ENCODE measurements at regions not wholly inside any gene's neighbourhood (a gene's known extent, or its start where the extent isn't known, plus 50 kb on each side); places are given as distances from the start of the nearest gene placed in this dataset.
A peak's percentile ranks its signal among the peaks of the same experiment; 100 is the strongest.
"Not testable (repeated sequence)": the region's sequence is repeated elsewhere in the genome, so short reads cannot be mapped to it uniquely, and the experiment has no call there.

- not testable (repeated sequence) for H3K4me3 ChIP-seq; H3K4me1 ChIP-seq; H3K27me3 ChIP-seq; DNase-seq (ENCODE audit: low spot score in 2 of 2); H3K36me3 ChIP-seq; H3K27ac ChIP-seq
- H3K9me3 ChIP-seq, result peaks cover 0 to 19% (median 0%) of the 10 kb centered on the region in 4 donors
- 76 to 84% methylated on average over 6 of the region's 6 CpGs for WGBS, 2 donors
These were observed 1372.6 kb downstream of the FOXD4L5 start for GRCh38 chr9:63912451-63912850.

DNA sequence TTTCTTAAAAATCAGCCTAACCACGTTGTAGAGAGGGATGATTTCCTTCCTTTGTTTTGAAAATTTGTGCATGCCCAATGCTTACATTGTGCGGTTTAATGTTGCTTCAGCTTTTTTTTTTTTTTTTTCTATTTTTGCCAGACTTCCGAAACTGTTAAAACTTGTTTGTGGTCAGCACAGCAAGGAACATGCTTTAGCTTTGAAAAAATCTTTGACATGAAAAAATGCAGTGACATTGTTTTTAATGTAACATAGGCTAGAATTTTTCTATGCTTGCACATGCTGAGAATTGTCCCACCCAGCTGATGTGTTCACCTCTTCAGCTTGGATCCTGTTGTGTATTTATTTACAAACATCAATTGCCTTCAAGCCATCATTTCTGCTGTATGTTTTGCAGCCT lies 1375.9 kb downstream of the FOXD4L5 start:
- not testable (repeated sequence) for H3K9me3 ChIP-seq; H3K36me3 ChIP-seq; H3K4me3 ChIP-seq; DNase-seq (ENCODE audit: low spot score in 2 of 2); H3K27ac ChIP-seq; H3K4me1 ChIP-seq; H3K27me3 ChIP-seq
- WGBS, 2 donors, result 59 to 64% methylated on average over 3 of the region's 3 CpGs

DNA sequence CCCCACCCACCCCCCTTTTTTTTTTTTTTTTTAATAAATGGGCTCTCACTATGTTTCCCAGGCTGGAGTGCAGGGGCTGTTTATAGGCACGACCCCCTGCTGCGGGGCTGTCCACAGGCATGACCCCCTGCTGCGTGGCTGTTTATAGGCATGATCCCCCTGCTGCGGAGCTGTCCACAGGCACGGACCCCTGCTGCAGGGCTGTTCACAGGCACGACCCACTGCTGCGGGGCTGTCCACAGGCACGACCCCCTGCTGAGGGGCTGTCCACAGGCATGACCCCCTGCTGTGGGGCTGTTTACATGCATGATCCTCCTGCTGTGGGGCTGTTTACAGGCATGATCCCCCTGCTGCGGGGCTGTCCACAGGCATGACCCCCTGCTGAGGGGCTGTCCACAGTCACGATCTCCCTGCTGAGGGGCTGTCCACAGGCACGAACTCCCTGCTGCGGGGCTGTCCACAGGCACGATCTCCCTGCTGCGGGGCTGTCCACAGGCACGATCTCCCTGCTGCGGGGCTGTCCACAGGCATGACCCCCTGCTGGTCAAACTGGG lies 1385.3 kb downstream of the FOXD4L5 start:
- not testable (repeated sequence) for DNase-seq (ENCODE audit: low spot score in 2 of 2); H3K9me3 ChIP-seq; H3K27me3 ChIP-seq; H3K27ac ChIP-seq; H3K4me1 ChIP-seq; H3K4me3 ChIP-seq; H3K36me3 ChIP-seq
- 79 to 84% methylated on average over 12 to 13 of the region's 16 CpGs for WGBS, 2 donors

- H3K27me3 ChIP-seq; H3K4me3 ChIP-seq; H3K36me3 ChIP-seq; DNase-seq (ENCODE audit: low spot score in 2 of 2); H3K9me3 ChIP-seq; H3K4me1 ChIP-seq; H3K27ac ChIP-seq: not testable (repeated sequence)
- 58 to 62% methylated on average over 4 to 5 of the region's 5 CpGs for WGBS, 2 donors
These were observed 1403.6 kb downstream of the FOXD4L5 start for GRCh38 chr9:63881386-63881785.

- H3K27me3 ChIP-seq; H3K4me3 ChIP-seq; DNase-seq (ENCODE audit: low spot score in 2 of 2); H3K36me3 ChIP-seq; H3K27ac ChIP-seq; H3K9me3 ChIP-seq; H3K4me1 ChIP-seq: not testable (repeated sequence)
- 86% methylated on average over 11 of the region's 17 CpGs; no CpG with 5 or more reads in 1 of the 2 donors for WGBS, 2 donors
These were observed 1408.6 kb downstream of the FOXD4L5 start for GRCh38 chr9:63876380-63876779.

DNA sequence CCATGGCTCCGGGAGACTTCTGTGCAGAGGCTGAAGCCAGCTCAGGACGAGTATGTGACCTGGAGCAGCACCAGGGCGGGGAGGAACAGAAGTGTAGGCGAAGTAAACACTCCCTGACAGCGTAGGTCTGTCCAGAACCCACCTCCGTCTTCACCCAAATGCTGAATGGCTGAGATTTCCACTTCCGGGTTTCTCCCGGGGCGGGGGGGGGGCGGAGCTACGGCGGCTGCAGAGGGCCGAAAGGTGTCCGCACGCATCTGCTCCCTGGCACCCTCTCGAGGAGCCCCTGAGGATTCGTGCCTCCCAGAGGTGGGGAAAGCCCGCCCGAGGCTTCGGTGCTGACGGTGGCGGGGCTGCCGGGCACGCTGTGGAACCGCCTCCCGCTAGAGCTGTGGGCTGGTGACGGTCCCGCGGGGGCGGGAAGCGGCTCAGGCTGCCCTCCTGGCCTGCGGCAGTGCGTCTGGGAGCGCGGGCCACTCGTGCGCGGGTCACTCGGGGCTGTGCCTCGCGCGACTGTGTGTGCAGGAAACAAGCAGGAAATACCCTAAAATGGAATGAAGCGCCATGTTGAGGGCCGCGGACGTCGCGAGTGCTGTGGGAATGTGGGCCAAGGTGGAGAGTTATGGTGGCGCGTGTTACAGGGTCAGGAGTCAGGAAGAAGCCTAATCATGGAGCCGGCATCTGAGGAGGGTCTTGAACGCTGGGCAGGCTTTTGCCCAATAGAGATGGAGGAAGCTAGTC lies 1425.4 kb downstream of the FOXD4L5 start:
- Histone ChIP-seq H3K4me1 (no peaks in the 10 kb centered on the region), H3K27ac (peak overlapping the region in 1 of 4 donors; percentile 25), H3K9me3 (peaks cover 0 to 6% (median 0%) of the 10 kb centered on the region in 4 donors), H3K27me3 (no peaks in the 10 kb centered on the region), H3K4me3 (peak overlapping the region in 2 of 4 donors; percentile 24 to 54), H3K36me3 (no peaks in the 10 kb centered on the region)
- no peak for DNase-seq (ENCODE audit: low spot score in 2 of 2)
- 47 to 61% methylated on average over 36 to 38 of the region's 52 CpGs for WGBS, 2 donors
- TF ChIP-seq POLR2A (IDR thresholded peaks at IDR 0.05), result no peak
- no peak for TF ChIP-seq EP300 (IDR thresholded peaks at IDR 0.05)
- TF ChIP-seq, protein P1, sequence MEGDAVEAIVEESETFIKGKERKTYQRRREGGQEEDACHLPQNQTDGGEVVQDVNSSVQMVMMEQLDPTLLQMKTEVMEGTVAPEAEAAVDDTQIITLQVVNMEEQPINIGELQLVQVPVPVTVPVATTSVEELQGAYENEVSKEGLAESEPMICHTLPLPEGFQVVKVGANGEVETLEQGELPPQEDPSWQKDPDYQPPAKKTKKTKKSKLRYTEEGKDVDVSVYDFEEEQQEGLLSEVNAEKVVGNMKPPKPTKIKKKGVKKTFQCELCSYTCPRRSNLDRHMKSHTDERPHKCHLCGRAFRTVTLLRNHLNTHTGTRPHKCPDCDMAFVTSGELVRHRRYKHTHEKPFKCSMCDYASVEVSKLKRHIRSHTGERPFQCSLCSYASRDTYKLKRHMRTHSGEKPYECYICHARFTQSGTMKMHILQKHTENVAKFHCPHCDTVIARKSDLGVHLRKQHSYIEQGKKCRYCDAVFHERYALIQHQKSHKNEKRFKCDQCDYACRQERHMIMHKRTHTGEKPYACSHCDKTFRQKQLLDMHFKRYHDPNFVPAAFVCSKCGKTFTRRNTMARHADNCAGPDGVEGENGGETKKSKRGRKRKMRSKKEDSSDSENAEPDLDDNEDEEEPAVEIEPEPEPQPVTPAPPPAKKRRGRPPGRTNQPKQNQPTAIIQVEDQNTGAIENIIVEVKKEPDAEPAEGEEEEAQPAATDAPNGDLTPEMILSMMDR (IDR thresholded peaks at IDR 0.05), result no peak

DNA sequence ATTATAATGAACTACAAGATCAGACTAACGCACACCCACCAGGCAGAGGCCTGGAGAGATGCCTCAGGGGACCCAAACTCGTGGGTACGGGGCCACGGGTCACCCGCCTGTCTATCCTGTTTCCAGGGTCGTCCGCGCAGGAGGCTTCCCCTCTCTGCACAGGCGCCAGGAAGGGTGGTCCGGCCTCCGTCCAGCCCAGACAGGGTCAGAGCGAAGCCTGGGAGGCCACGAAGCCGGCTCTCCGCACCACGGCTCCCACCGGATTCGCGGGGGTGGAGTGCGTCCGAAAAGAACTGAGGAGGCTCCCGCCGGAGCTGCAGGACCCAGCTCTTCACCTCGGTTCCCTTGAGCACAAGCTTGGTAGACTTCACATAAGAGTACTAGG lies 1425.9 kb downstream of the FOXD4L5 start:
- peak overlapping the region in 1 of 4 donors; percentile 25 for H3K27ac ChIP-seq
- WGBS, 2 donors, result 30 to 46% methylated on average over 19 to 24 of the region's 24 CpGs
- not testable (repeated sequence) for H3K27me3 ChIP-seq; H3K36me3 ChIP-seq; H3K9me3 ChIP-seq; DNase-seq (ENCODE audit: low spot score in 2 of 2); H3K4me1 ChIP-seq
- peak overlapping the region in 2 of 4 donors; percentile 24 to 54 for H3K4me3 ChIP-seq

- not testable (repeated sequence) for H3K4me1 ChIP-seq; H3K27me3 ChIP-seq; H3K9me3 ChIP-seq; DNase-seq (ENCODE audit: low spot score in 2 of 2); H3K36me3 ChIP-seq; H3K4me3 ChIP-seq; H3K27ac ChIP-seq
- 86 to 87% methylated on average over 15 of the region's 15 CpGs for WGBS, 2 donors
These were observed 1431.8 kb downstream of the FOXD4L5 start for GRCh38 chr9:63853140-63853751.

- H3K4me1 ChIP-seq; DNase-seq (ENCODE audit: low spot score in 2 of 2); H3K27ac ChIP-seq; H3K36me3 ChIP-seq; H3K4me3 ChIP-seq; H3K9me3 ChIP-seq; H3K27me3 ChIP-seq: not testable (repeated sequence)
- 17 to 19% methylated on average over 1 of the region's 1 CpG for WGBS, 2 donors
These were observed 1460.2 kb downstream of the FOXD4L5 start for GRCh38 chr9:63824804-63825203.

- H3K4me3 ChIP-seq; DNase-seq (ENCODE audit: low spot score in 2 of 2); H3K27me3 ChIP-seq: not testable (repeated sequence)
These were observed 1461.4 kb downstream of the FOXD4L5 start for GRCh38 chr9:63823375-63824201.

GRCh38 chr9:63822615-63823374 lies 1462.2 kb downstream of the FOXD4L5 start:
- H3K4me1 ChIP-seq; H3K27me3 ChIP-seq; DNase-seq (ENCODE audit: low spot score in 2 of 2); H3K27ac ChIP-seq; H3K4me3 ChIP-seq; H3K36me3 ChIP-seq: not testable (repeated sequence)
- H3K9me3 ChIP-seq, result peaks cover 0 to 11% (median 0%) of the 10 kb centered on the region in 4 donors
- WGBS, 2 donors, result 59 to 61% methylated on average over 6 of the region's 6 CpGs

More at GRCh38 chr9:63823375-63824201, 1461.4 kb downstream of the FOXD4L5 start:
- not testable (repeated sequence) for H3K27ac ChIP-seq, H3K36me3 ChIP-seq, H3K4me1 ChIP-seq, H3K9me3 ChIP-seq
- 54 to 57% methylated on average over 8 of the region's 8 CpGs for WGBS, 2 donors

Data from tibial nerve (tissue), 4 donors.